Neural cell (in vitro differentiated cells): ENCODE measurements at regions not wholly inside any gene's neighbourhood (a gene's known extent, or its start where the extent isn't known, plus 50 kb on each side); places are given as distances from the start of the nearest gene placed in this dataset.

Experiments used
- H2AFZ ChIP-seq: fragments of 200-600, 300-800 bp; sonication (generic), shearing (Covaris generic); 2 replicates; pipeline ENCODE4 v1.6.0; 2014; ENCODE audit warnings: low read depth, mild to moderate bottlenecking, antibody characterized with exemption, low read length, moderate library complexity
- H3F3A ChIP-seq: fragments of 200-600 bp; shearing (Covaris generic); 2 replicates; pipeline ENCODE4 v1.6.1; 2016; ENCODE audit warnings: mild to moderate bottlenecking, moderate library complexity, mixed read lengths, antibody characterized with exemption, low read length; ENCODE audit not compliant: insufficient read depth, poor library complexity, severe bottlenecking
- H3K27ac ChIP-seq: fragments of 200-600, 300-800 bp; sonication (generic), shearing (Covaris generic); 2 replicates; pipeline ENCODE4 v1.5.1; 2014; ENCODE audit warnings: mild to moderate bottlenecking, low read length, moderate library complexity
- H3K27me3 ChIP-seq: fragments of 300-800, 200-600 bp; sonication (generic), shearing (Covaris generic); 2 replicates; pipeline ENCODE4 v1.6.0; 2014; ENCODE audit warnings: mild to moderate bottlenecking, low read depth, low read length, moderate library complexity; ENCODE audit not compliant: insufficient read depth
- H3K36me3 ChIP-seq: fragments of 300-800, 200-600 bp; sonication (generic), shearing (Covaris generic); 2 replicates; pipeline ENCODE4 v1.5.1; 2014; ENCODE audit warnings: mild to moderate bottlenecking, antibody characterized with exemption, low read length, moderate library complexity; ENCODE audit not compliant: insufficient read depth
- H3K4me2 ChIP-seq: fragments of 300-800, 200-600 bp; sonication (generic), shearing (Covaris generic); 2 replicates; pipeline ENCODE4 v1.6.0; 2014; ENCODE audit warnings: mild to moderate bottlenecking, low read length
- H3K4me3 ChIP-seq: fragments of 300-800, 200-600 bp; sonication (generic), shearing (Covaris generic); 2 replicates; pipeline ENCODE4 v1.5.1; 2014; ENCODE audit warnings: mild to moderate bottlenecking, low read length, moderate library complexity
- H3K79me2 ChIP-seq: fragments of 200-600 bp; shearing (Covaris generic); replicated peaks from 2 replicates; pipeline ENCODE4 v1.6.0; 2014; ENCODE audit warnings: mild to moderate bottlenecking, low read length, moderate library complexity; ENCODE audit not compliant: insufficient read depth
- H3K9ac ChIP-seq: fragments of 300-800, 200-600 bp; sonication (generic), shearing (Covaris generic); 2 replicates; pipeline ENCODE4 v1.6.1; 2016; ENCODE audit warnings: mild to moderate bottlenecking, low read length, mixed read lengths
- H3K9me2 ChIP-seq: fragments of 200-600 bp; shearing (Covaris generic); 2 replicates; pipeline ENCODE4 v1.6.1; 2016; ENCODE audit warnings: mild to moderate bottlenecking, low read length, mixed read lengths; ENCODE audit not compliant: insufficient read depth
- H3K9me3 ChIP-seq: fragments of 200-600, 300-800 bp; sonication (generic), shearing (Covaris generic); 2 replicates; pipeline ENCODE4 v1.6.1; 2016; ENCODE audit warnings: mild to moderate bottlenecking, mixed run types, low read length, moderate library complexity, mixed read lengths
- H4K20me1 ChIP-seq: fragments of 200-600 bp; shearing (Covaris generic); 2 replicates; pipeline ENCODE4 v1.6.1; 2016; ENCODE audit warnings: mild to moderate bottlenecking, mixed run types; ENCODE audit not compliant: insufficient read depth
- EP300 ChIP-seq: fragments of 450-650 bp; conservative IDR thresholded peaks from 2 replicates; pipeline ENCODE4 v1.6.1; 2014; ENCODE audit warnings: antibody characterized with exemption, mild to moderate bottlenecking, moderate library complexity; ENCODE audit not compliant: poor library complexity, severe bottlenecking
- EZH2 ChIP-seq: fragments of 200-600, 300-800 bp; shearing (Covaris generic), sonication (generic); IDR thresholded peaks from 2 replicates; pipeline ENCODE4 v1.6.1; 2014; ENCODE audit warnings: antibody characterized with exemption, low read length, borderline replicate concordance, mild to moderate bottlenecking; ENCODE audit not compliant: insufficient read depth, poor library complexity, severe bottlenecking
- MXI1 ChIP-seq: fragments of 450-650 bp; conservative IDR thresholded peaks from 2 replicates; pipeline ENCODE4 v1.6.1; 2014; ENCODE audit warnings: antibody characterized with exemption, mild to moderate bottlenecking; ENCODE audit not compliant: poor library complexity, severe bottlenecking
- POLR2AphosphoS5 ChIP-seq: IDR thresholded peaks from 2 replicates; pipeline ENCODE4 v1.6.1; 2012
- RAD21 ChIP-seq: fragments of 450-650 bp; conservative IDR thresholded peaks from 2 replicates; pipeline ENCODE4 v1.6.1; 2014; ENCODE audit warnings: antibody characterized with exemption, mild to moderate bottlenecking, moderate library complexity
- REST ChIP-seq: IDR thresholded peaks from 2 replicates; pipeline ENCODE4 v1.6.1; 2012; ENCODE audit warnings: borderline replicate concordance
- SMC3 ChIP-seq: fragments of 450-650 bp; conservative IDR thresholded peaks from 2 replicates; pipeline ENCODE4 v1.6.1; 2014; ENCODE audit warnings: antibody characterized with exemption, mild to moderate bottlenecking, moderate library complexity; ENCODE audit not compliant: poor library complexity
- TAF1 ChIP-seq: IDR thresholded peaks from 2 replicates; pipeline ENCODE4 v1.6.1; 2012; ENCODE audit warnings: low read depth
- TF ChIP-seq, protein P1 (sequence below): fragments of 450-650 bp; IDR thresholded peaks from 2 replicates; pipeline ENCODE4 v1.5.1; 2014; ENCODE audit warnings: antibody characterized with exemption, mild to moderate bottlenecking, moderate library complexity; ENCODE audit not compliant: poor library complexity, severe bottlenecking

GRCh38 chr5:61653807-61654580, 321.9 kb downstream of the ZSWIM6 start:
- Histone ChIP-seq H3K9me3 (no peaks in the 10 kb centered on the region), H3K79me2 (no peaks in the 10 kb centered on the region), H2AFZ (no peak overlapping the region), H3K4me2 (no peak overlapping the region), H3K4me3 (no peak overlapping the region), H3F3A (no peaks in the 10 kb centered on the region), H3K9ac (no peak overlapping the region), H4K20me1 (no peaks in the 10 kb centered on the region), H3K27ac (no peak overlapping the region), H3K36me3 (no peaks in the 10 kb centered on the region), H3K9me2 (no peaks in the 10 kb centered on the region), H3K27me3 (no peaks in the 10 kb centered on the region)
- TF ChIP-seq SMC3 = no peak
- no peak for TF ChIP-seq TAF1
- TF ChIP-seq EZH2 = no peak
- no peak for TF ChIP-seq MXI1
- TF ChIP-seq RAD21 = no peak
- TF ChIP-seq POLR2AphosphoS5 = no peak
- no peak for TF ChIP-seq EP300
- TF ChIP-seq, protein P1, sequence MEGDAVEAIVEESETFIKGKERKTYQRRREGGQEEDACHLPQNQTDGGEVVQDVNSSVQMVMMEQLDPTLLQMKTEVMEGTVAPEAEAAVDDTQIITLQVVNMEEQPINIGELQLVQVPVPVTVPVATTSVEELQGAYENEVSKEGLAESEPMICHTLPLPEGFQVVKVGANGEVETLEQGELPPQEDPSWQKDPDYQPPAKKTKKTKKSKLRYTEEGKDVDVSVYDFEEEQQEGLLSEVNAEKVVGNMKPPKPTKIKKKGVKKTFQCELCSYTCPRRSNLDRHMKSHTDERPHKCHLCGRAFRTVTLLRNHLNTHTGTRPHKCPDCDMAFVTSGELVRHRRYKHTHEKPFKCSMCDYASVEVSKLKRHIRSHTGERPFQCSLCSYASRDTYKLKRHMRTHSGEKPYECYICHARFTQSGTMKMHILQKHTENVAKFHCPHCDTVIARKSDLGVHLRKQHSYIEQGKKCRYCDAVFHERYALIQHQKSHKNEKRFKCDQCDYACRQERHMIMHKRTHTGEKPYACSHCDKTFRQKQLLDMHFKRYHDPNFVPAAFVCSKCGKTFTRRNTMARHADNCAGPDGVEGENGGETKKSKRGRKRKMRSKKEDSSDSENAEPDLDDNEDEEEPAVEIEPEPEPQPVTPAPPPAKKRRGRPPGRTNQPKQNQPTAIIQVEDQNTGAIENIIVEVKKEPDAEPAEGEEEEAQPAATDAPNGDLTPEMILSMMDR = no peak
- no peak for TF ChIP-seq REST

GRCh38 chr5:61654876-61655275, 322.8 kb downstream of the ZSWIM6 start:
- Histone ChIP-seq H3K9me3 (no peaks in the 10 kb centered on the region), H3K9me2 (no peaks in the 10 kb centered on the region), H3K4me2 (no peak overlapping the region), H2AFZ (no peak overlapping the region), H3K27ac (no peak overlapping the region), H4K20me1 (no peaks in the 10 kb centered on the region), H3K4me3 (no peak overlapping the region), H3K36me3 (no peaks in the 10 kb centered on the region), H3K9ac (no peak overlapping the region), H3K79me2 (no peaks in the 10 kb centered on the region), H3F3A (no peaks in the 10 kb centered on the region), H3K27me3 (no peaks in the 10 kb centered on the region)
- TF ChIP-seq SMC3 (no peak), TAF1 (no peak), EZH2 (no peak), REST (no peak), RAD21 (no peak), POLR2AphosphoS5 (no peak), MXI1 (no peak), EP300 (no peak)
- TF ChIP-seq, protein P1 = no peak
